ENCODE measurements at regions not wholly inside any gene's neighbourhood (a gene's known extent, or its start where the extent isn't known, plus 50 kb on each side); places are given as distances from the start of the nearest gene placed in this dataset.

GRCh38 chr1:108082738-108083562, 117.2 kb downstream of the SLC25A24 start:
- peak overlapping the region in 2 of 3 donors; percentile 15 to 87 for H3K27ac Mint-ChIP-seq
- no peaks in the 10 kb centered on the region for H3K36me3 Mint-ChIP-seq
- H3K4me3 Mint-ChIP-seq = no peak overlapping the region
- H3K27me3 Mint-ChIP-seq = no peaks in the 10 kb centered on the region
- no peaks in the 10 kb centered on the region for H3K9me3 Mint-ChIP-seq
- peaks cover 25 to 39% (median 38%) of the 10 kb centered on the region in 3 donors for H3K4me1 Mint-ChIP-seq

- H3K36me3 Mint-ChIP-seq = no peaks in the 10 kb centered on the region
- H3K4me3 Mint-ChIP-seq = no peak overlapping the region
- no peak overlapping the region for H3K27ac Mint-ChIP-seq
- no peaks in the 10 kb centered on the region for H3K9me3 Mint-ChIP-seq
- H3K27me3 Mint-ChIP-seq = no peaks in the 10 kb centered on the region
- H3K4me1 Mint-ChIP-seq = peaks cover 29 to 46% (median 41%) of the 10 kb centered on the region in 3 donors
Measured at GRCh38 chr1:108082001-108082400, 117.0 kb upstream of the VAV3 start.

- Mint-ChIP-seq H3K4me3 (peak overlapping the region in 1 of 4 donors; percentile 9), H3K27ac (peak overlapping the region; percentile 1 to 89 (median 58)), H3K9me3 (no peaks in the 10 kb centered on the region), H3K27me3 (no peaks in the 10 kb centered on the region), H3K36me3 (no peaks in the 10 kb centered on the region), H3K4me1 (peaks cover 31 to 51% (median 41%) of the 10 kb centered on the region in 3 donors)
Measured at GRCh38 chr1:108080448-108080847, 115.5 kb upstream of the VAV3 start.

- peak overlapping the region in 3 of 4 donors; percentile 13 to 76 (median 67) for H3K4me3 Mint-ChIP-seq
- H3K9me3 Mint-ChIP-seq = no peaks in the 10 kb centered on the region
- H3K36me3 Mint-ChIP-seq = no peaks in the 10 kb centered on the region
- H3K27me3 Mint-ChIP-seq = no peaks in the 10 kb centered on the region
- H3K4me1 Mint-ChIP-seq = peaks cover 34 to 57% (median 46%) of the 10 kb centered on the region in 3 donors
- H3K27ac Mint-ChIP-seq = peak overlapping the region; percentile 22 to 87 (median 67)
Measured at GRCh38 chr1:108079440-108080025, 114.6 kb upstream of the VAV3 start.

GRCh38 chr1:108077991-108078390, 113.0 kb upstream of the VAV3 start:
- Mint-ChIP-seq H3K4me1 (peaks cover 33 to 59% (median 44%) of the 10 kb centered on the region in 3 donors), H3K27me3 (no peaks in the 10 kb centered on the region), H3K9me3 (no peaks in the 10 kb centered on the region), H3K36me3 (no peaks in the 10 kb centered on the region), H3K27ac (peak overlapping the region; percentile 80 to 87 (median 85)), H3K4me3 (peak overlapping the region in 3 of 4 donors; percentile 7 to 90 (median 79))

- H3K9me3 Mint-ChIP-seq = no peaks in the 10 kb centered on the region
- peaks cover 21 to 53% (median 24%) of the 10 kb centered on the region in 3 donors for H3K4me1 Mint-ChIP-seq
- H3K4me3 Mint-ChIP-seq = peak overlapping the region in 1 of 4 donors; percentile 9
Measured at GRCh38 chr1:108075055-108075454, 110.1 kb upstream of the VAV3 start.

GRCh38 chr1:108072776-108073175, 107.8 kb upstream of the VAV3 start:
- Mint-ChIP-seq H3K27ac (no peak overlapping the region), H3K4me1 (peaks cover 8 to 37% (median 9%) of the 10 kb centered on the region in 3 donors), H3K27me3 (peaks cover 2% of the 10 kb centered on the region), H3K9me3 (no peaks in the 10 kb centered on the region), H3K36me3 (no peaks in the 10 kb centered on the region), H3K4me3 (no peak overlapping the region)

More at GRCh38 chr1:108075055-108075454, 110.1 kb upstream of the VAV3 start:
- H3K27ac Mint-ChIP-seq = peak overlapping the region; percentile 1 to 87 (median 1)
- H3K27me3 Mint-ChIP-seq = peaks cover 2% of the 10 kb centered on the region
- H3K36me3 Mint-ChIP-seq = no peaks in the 10 kb centered on the region

- no peaks in the 10 kb centered on the region for H3K9me3 Mint-ChIP-seq
- H3K36me3 Mint-ChIP-seq = no peaks in the 10 kb centered on the region
- no peak overlapping the region for H3K4me3 Mint-ChIP-seq
- peak overlapping the region in 1 of 3 donors; percentile 52 for H3K27ac Mint-ChIP-seq
- H3K27me3 Mint-ChIP-seq = peaks cover 2% of the 10 kb centered on the region
- peaks cover 6 to 31% (median 8%) of the 10 kb centered on the region in 3 donors for H3K4me1 Mint-ChIP-seq
Measured at GRCh38 chr1:108072212-108072611, 107.2 kb upstream of the VAV3 start.

- H3K9me3 Mint-ChIP-seq = no peaks in the 10 kb centered on the region
- no peak overlapping the region for H3K4me3 Mint-ChIP-seq
- no peaks in the 10 kb centered on the region for H3K36me3 Mint-ChIP-seq
- H3K4me1 Mint-ChIP-seq = peaks cover 5 to 29% (median 8%) of the 10 kb centered on the region in 3 donors
- H3K27me3 Mint-ChIP-seq = peaks cover 2% of the 10 kb centered on the region
- H3K27ac Mint-ChIP-seq = no peak overlapping the region
Measured at GRCh38 chr1:108071601-108072000, 106.6 kb upstream of the VAV3 start.

GRCh38 chr1:108070662-108071061, 105.7 kb upstream of the VAV3 start:
- H3K36me3 Mint-ChIP-seq = no peaks in the 10 kb centered on the region
- peaks cover 2% of the 10 kb centered on the region for H3K27me3 Mint-ChIP-seq
- H3K4me1 Mint-ChIP-seq = peaks cover 3 to 27% (median 8%) of the 10 kb centered on the region in 3 donors
- H3K27ac Mint-ChIP-seq = no peak overlapping the region
- no peak overlapping the region for H3K4me3 Mint-ChIP-seq
- no peaks in the 10 kb centered on the region for H3K9me3 Mint-ChIP-seq

GRCh38 chr1:108067884-108068540, 103.0 kb upstream of the VAV3 start:
- Mint-ChIP-seq H3K27ac (no peak overlapping the region), H3K4me1 (peaks cover 0 to 16% (median 3%) of the 10 kb centered on the region in 3 donors), H3K27me3 (peaks cover 2% of the 10 kb centered on the region), H3K9me3 (peaks cover 2 to 6% (median 3%) of the 10 kb centered on the region in 3 donors), H3K4me3 (no peak overlapping the region), H3K36me3 (peaks cover 2% of the 10 kb centered on the region)

GRCh38 chr1:108066808-108067207, 101.8 kb upstream of the VAV3 start:
- H3K9me3 Mint-ChIP-seq = peaks cover 3 to 15% (median 8%) of the 10 kb centered on the region in 3 donors
- no peak overlapping the region for H3K27ac Mint-ChIP-seq
- H3K27me3 Mint-ChIP-seq = peaks cover 2% of the 10 kb centered on the region
- peaks cover 2 to 7% (median 3%) of the 10 kb centered on the region in 3 donors for H3K4me1 Mint-ChIP-seq
- no peak overlapping the region for H3K4me3 Mint-ChIP-seq
- H3K36me3 Mint-ChIP-seq = peaks cover 2% of the 10 kb centered on the region

GRCh38 chr1:108064255-108064654, 99.3 kb upstream of the VAV3 start:
- Mint-ChIP-seq H3K36me3 (peaks cover 2% of the 10 kb centered on the region), H3K4me3 (no peak overlapping the region), H3K27me3 (no peaks in the 10 kb centered on the region), H3K27ac (no peak overlapping the region), H3K9me3 (peaks cover 5 to 19% (median 8%) of the 10 kb centered on the region in 3 donors), H3K4me1 (peaks cover 2 to 5% (median 3%) of the 10 kb centered on the region in 3 donors)

GRCh38 chr1:108063703-108064102, 98.7 kb upstream of the VAV3 start:
- no peaks in the 10 kb centered on the region for H3K27me3 Mint-ChIP-seq
- H3K4me3 Mint-ChIP-seq = no peak overlapping the region
- peaks cover 2% of the 10 kb centered on the region for H3K36me3 Mint-ChIP-seq
- no peak overlapping the region for H3K27ac Mint-ChIP-seq
- peaks cover 5 to 19% (median 8%) of the 10 kb centered on the region in 3 donors for H3K9me3 Mint-ChIP-seq
- peaks cover 2 to 5% (median 3%) of the 10 kb centered on the region in 3 donors for H3K4me1 Mint-ChIP-seq

- H3K4me1 Mint-ChIP-seq = peaks cover 0 to 2% (median 2%) of the 10 kb centered on the region in 3 donors
- H3K9me3 Mint-ChIP-seq = peaks cover 5 to 19% (median 8%) of the 10 kb centered on the region in 3 donors
- peak overlapping the region in 1 of 4 donors; percentile 13 for H3K4me3 Mint-ChIP-seq
- H3K27me3 Mint-ChIP-seq = no peaks in the 10 kb centered on the region
- peaks cover 4% of the 10 kb centered on the region for H3K36me3 Mint-ChIP-seq
- no peak overlapping the region for H3K27ac Mint-ChIP-seq
Measured at GRCh38 chr1:108059945-108060344, 95.0 kb upstream of the VAV3 start.

All from IgD-negative memory B cell (primary cell).